GM18499 (cell line): ENCODE measurements at regions not wholly inside any gene's neighbourhood (a gene's known extent, or its start where the extent isn't known, plus 50 kb on each side); places are given as distances from the start of the nearest gene placed in this dataset.

Experiments used
- ATAC-seq: cut with Tn5 transposase; IDR thresholded peaks from one replicate; pipeline ENCODE4 v1.9.1; 2021; ENCODE audit warnings: moderate number of reproducible peaks; ENCODE audit not compliant: insufficient read depth, unreplicated experiment

- no peak for ATAC-seq
Measured at GRCh38 chr20:24738058-24738775, 210.9 kb upstream of the CST7 start.

DNA sequence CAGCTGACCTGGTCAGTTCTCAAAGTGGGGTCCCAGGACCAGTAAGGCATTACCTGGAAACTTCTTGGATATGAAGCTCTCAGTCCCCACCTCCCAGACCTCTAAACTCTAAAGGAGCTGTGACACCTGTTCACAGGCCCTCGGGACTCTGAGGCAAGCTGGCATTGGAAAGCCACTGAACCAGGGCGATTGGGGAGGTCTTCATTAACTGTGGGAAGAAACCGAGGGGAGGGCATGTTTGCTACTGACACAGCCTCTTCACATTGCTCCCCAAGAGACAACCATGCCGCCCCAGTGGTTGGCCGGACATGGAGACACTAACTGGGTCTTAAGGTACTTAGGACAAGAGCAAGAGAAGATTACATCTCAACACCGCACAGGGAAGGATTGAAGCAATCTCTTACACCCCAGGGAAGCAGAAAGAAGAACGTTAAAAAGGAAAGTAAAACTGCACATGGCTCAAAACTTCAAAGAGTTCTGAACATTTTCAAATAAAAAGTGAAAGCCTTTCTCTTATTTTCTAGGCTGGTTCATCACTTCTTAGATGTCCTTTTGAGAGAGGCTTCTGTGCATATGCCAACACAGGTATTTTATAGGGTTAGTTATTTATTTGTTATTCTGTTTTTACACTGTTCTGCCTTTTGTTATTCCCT, 210.0 kb upstream of the CST7 start:
- ATAC-seq: no peak

DNA sequence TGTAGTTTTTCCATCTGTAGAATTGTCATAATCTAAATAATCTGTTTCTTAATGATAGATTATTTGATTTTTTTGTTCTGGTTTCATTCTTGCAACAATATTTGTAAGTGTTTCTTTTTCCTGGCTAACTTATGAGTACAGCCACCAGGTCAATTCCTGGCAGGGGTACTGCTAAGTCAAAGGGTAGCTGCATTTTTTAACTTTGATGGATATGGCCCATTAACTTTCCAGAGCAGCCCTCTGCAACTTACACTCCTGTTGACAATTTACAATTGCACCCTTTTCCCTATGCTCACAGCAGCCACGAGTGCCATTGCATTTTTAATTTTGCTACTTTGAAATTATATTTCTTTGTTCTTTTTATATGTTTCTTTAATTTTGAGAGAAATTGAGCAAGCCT, 209.3 kb upstream of the CST7 start:
- no peak for ATAC-seq

DNA sequence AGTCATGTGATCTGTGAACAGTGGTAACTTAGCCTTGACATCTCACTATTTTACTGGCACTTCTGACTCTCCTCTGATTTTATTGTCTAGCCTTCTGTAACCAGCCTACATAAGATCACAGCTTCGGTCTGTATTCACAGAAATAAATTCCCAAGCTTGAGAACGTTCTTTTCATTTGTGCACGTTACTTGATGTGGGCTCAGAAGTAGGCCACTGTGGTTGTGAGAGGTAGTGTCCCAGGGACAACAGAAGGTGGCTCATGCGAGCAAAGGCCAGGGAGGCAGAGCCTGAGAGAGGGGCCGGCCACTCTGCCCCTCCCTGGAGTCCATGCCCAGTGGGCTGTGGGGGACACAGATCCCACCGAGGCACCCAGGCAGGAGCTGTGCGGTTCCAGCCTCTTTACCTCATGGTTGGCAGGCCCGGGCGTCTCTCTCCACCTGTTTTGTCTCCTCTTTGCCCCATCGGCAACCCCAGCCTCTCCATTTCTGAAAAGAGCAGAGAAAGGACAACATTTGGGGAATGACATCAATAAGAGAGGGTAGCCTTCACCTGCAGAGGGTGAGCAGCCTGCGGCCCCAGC, 207.5 kb upstream of the CST7 start:
- ATAC-seq: no peak

- no peak for ATAC-seq
Measured at GRCh38 chr20:24742436-24742835, 206.6 kb upstream of the CST7 start.

GRCh38 chr20:24742989-24743388, 206.1 kb upstream of the CST7 start:
- ATAC-seq: no peak

- ATAC-seq: no peak
Measured at GRCh38 chr20:24743641-24744040, 205.4 kb upstream of the CST7 start.

DNA sequence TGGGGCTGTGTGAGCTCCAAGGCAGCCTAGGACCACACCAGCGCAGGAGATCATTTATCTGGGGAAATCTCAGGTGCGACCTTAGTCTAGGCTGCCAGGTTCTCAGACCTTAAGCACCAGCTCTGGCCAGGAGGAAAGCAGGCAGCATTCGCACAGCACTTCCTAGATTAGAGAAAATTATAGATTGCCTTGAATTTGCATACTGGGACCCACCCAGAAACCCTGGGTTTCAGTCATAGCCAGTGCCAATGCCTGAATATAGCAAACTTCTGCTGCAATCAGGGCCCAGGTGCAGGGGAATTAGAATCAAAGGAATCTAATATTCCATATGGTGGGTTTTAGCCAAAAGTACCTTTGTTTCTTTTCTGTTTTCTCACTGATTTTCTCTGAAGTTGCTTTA, 204.3 kb upstream of the CST7 start:
- ATAC-seq: no peak

DNA sequence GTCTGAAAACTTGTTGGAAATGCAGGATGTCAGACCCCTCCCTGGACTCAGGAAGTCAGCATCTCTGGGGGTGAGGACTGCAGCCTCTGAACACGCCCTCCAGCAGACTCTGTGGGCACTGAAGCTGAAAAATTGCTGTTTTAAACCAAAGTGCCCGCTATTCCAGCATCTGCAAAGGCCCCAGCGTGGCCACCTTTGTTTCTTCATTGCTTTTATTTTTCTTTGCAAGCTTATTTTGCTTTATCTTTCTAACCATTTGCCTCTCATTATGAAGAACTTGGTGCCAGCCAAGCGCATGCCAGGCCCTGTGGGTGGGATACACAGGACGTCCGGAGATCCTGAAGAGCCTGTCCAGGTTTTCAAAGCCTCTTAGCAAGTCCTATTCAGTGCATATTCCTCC, 203.9 kb upstream of the CST7 start:
- ATAC-seq: no peak

DNA sequence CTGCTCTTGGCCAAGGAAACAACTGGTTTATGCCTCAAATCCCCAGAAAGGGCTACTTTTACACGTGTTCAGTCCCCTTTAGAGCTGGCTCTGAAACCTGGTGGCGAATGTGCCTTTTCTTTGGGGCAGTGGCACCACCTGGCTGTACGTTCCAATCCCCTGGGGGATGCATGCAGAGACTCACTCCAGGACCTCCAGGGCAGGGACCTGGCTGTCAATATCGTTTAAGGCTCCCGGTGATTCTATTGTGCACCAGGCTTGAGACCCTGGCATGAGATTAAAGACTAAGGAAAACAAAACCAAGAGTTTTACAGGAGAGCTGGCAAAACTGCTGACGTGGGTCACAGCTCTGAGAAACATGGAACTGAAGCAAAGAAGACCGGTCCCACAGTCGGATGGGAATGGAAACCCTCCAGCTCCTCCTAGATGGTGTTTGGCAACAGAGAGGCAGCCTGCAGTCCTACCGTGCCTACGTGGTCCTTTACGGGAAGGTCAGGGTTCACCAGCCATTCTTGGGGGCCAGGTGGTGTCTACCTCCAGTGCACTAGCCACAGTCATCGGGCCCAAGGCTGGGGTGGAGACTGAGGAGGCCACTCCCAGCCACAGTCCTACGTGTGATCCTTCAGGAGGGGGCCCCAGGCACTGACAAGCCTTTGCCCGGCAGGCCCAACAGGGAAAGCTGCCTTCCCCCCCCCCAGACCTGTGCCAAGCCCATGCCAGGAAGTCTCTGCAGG, 203.3 kb upstream of the CST7 start:
- no peak for ATAC-seq

- ATAC-seq: no peak
Measured at GRCh38 chr20:24746351-24746685, 202.8 kb upstream of the CST7 start.

DNA sequence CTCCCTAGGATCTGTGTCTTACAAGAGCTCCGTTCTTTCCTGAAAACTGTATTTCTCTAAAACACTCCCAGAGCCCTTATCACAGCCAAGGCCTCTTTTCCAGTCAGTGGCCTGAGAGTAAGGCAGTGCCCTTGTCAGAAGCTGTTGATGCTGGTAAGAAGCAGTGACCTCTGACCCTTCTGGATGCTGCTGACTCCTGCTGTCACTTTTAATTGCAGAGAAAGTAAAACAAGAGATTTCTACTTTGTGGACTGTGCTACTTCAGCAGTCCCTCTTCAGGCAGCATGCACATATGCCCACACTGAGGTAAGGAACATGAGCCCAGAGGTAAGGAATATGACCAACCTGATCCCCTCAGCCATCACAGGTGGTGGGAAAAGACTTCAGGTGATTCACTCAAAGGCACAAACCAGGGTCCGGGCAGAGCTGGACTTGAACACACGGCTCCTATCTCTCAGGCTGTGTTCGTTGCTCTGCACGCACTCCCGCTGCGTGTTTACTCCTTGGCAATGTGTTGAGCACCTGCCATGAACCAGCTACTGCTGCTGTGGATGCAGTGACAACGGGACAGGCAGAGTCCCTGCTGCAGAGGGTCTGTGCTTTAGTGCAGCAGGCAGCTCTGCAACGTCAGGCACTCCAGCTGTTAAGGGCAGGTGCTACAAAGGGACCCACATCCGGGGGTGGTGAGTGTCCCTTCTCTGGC, 201.9 kb upstream of the CST7 start:
- ATAC-seq: no peak

DNA sequence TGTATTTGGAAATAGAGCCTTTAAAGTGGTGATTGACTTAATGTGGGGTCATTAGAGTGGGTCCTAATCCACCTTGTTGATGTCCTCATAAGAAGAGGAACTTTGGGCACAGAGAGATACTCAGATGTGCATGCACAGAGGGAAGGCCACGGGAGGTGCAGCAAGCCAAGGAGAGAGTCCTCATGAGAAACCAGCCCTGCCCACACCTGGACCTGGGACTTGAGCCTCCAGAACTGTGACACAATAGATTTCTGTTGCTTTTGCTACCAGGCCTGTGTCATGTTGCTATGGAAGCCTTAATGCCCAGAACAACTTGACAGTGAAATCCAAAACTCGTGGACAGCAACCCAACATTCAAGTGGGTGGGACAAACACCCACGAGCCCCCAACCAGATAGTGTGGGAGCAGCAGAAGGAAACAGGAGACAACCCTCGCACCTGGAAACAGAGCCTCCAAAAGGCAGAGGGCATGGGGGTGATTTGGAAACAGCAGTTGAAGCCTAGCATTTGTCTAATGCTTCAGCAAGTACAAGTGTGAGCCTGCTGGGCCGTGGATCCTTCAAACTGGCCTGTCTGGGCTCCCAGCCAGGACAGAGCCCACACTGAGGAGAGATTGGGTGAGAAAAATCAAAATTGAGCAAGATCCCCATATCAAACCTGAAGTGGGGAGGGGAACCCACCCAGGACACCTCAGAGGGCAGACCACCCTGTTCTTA, 201.0 kb upstream of the CST7 start:
- ATAC-seq: no peak

GRCh38 chr20:24751551-24751950, 197.5 kb upstream of the CST7 start:
- ATAC-seq: no peak

DNA sequence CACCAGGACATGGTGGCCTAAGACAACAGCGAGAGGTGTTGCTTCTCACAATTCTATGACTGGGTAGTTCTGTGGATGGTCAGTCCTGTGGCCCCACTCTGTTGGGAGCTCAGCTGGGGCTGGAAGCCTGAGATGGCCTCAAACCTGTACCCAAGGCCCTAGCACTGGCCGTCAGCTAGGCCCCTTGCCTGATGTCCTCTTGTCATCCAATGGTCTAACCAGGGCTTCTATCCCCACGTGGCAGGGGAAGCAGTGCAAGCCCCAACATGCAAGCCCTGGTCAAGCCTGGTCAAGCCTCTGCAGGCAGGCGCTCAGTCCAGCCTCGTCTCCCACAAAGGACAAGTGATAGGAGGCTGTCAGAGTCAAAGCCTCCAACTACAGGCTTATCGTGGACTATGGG, 196.5 kb upstream of the CST7 start:
- ATAC-seq: no peak

DNA sequence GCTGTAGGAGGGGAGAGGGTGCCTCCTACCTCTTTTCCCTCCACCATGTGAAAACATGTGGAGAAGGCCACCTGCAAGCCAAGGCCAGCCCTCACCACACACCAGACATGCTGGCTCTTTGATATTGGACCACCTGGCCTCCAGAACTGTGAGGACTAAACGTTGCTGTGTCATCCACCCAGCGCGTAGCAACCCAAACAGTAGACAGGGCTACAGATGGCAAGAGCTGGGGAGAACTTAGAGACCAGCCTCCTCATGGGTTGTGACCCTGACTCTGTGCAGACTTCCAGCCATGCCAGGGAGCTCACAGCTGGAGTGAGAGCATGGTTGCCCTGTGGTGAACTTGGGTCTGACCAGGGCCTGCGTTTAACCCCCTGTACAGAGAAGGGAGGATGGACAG, 195.9 kb upstream of the CST7 start:
- ATAC-seq: no peak

GRCh38 chr20:24754691-24755090, 194.4 kb upstream of the CST7 start:
- ATAC-seq: no peak

GRCh38 chr20:24755411-24755922, 193.6 kb upstream of the CST7 start:
- no peak for ATAC-seq

- ATAC-seq: no peak
Measured at GRCh38 chr20:24756292-24757025, 192.6 kb upstream of the CST7 start.
